ENCODE measurements at regions not wholly inside any gene's neighbourhood (a gene's known extent, or its start where the extent isn't known, plus 50 kb on each side); places are given as distances from the start of the nearest gene placed in this dataset.

GRCh38 chr1:175887521-175887920, 144.1 kb upstream of the TNR start:
- H3K9me3 ChIP-seq (ENCODE audit: insufficient read depth, low read length), result no peaks in the 10 kb centered on the region
- H3K4me3 ChIP-seq (ENCODE audit: low read length), result no peak overlapping the region
- no peak overlapping the region for H3K9ac ChIP-seq (ENCODE audit: low read length)
- no peaks in the 10 kb centered on the region for H3K36me3 ChIP-seq (replicated peaks; ENCODE audit: low read depth, low read length)
- no peaks in the 10 kb centered on the region for H3K4me1 ChIP-seq (ENCODE audit: low read length)
- no peak overlapping the region for H2AFZ ChIP-seq (ENCODE audit: low read depth, low read length)
- H3K27ac ChIP-seq (ENCODE audit: low read length), result no peak overlapping the region
- no peaks in the 10 kb centered on the region for H3K79me2 ChIP-seq (ENCODE audit: low read length)
- H3K4me2 ChIP-seq (ENCODE audit: low read length), result no peak overlapping the region
- TF ChIP-seq CTCF (IDR thresholded peaks at IDR 0.05; ENCODE audit: low read depth, low read length) (no peak), EZH2phosphoT487 (IDR thresholded peaks at IDR 0.05; ENCODE audit: low read depth) (no peak)
- H4K20me1 ChIP-seq (ENCODE audit: insufficient read depth, low read length), result no peaks in the 10 kb centered on the region; the same call in 1 of the 2 replicates
- no peaks in the 10 kb centered on the region for H3K27me3 ChIP-seq (ENCODE audit: low read depth, low read length)

DNA sequence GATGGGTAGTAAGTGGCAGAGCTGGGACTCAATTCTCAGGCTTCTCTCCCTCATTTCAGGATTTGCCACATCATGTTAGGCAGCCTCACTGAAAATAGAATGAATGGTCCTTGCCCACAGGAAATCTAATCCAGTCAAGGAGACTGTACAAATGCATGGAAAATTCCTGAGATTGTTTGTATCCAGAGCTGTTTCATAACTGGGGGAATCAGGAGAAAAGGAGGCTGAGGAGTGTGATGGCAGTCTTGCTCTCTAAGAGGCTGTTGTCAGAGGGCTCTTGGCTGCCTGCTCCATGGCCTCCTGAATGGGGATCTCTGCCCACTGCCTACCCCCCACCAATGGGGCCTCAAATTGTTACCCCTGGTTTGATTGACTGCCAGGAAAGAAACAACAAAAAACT, 141.9 kb upstream of the TNR start:
- no peak overlapping the region for H3K27ac ChIP-seq (ENCODE audit: low read length)
- no peaks in the 10 kb centered on the region for H4K20me1 ChIP-seq (ENCODE audit: insufficient read depth, low read length)
- H3K4me1 ChIP-seq (ENCODE audit: low read length), result no peaks in the 10 kb centered on the region
- H3K36me3 ChIP-seq (replicated peaks; ENCODE audit: low read depth, low read length), result no peaks in the 10 kb centered on the region
- no peak overlapping the region for H3K4me3 ChIP-seq (ENCODE audit: low read length)
- no peaks in the 10 kb centered on the region for H3K9me3 ChIP-seq (ENCODE audit: insufficient read depth, low read length)
- no peak overlapping the region for H3K4me2 ChIP-seq (ENCODE audit: low read length)
- H3K79me2 ChIP-seq (ENCODE audit: low read length), result no peaks in the 10 kb centered on the region
- H3K27me3 ChIP-seq (ENCODE audit: low read depth, low read length), result no peaks in the 10 kb centered on the region
- no peak overlapping the region for H3K9ac ChIP-seq (ENCODE audit: low read length)
- TF ChIP-seq CTCF (IDR thresholded peaks at IDR 0.05; ENCODE audit: low read depth, low read length) (no peak), EZH2phosphoT487 (IDR thresholded peaks at IDR 0.05; ENCODE audit: low read depth) (no peak)
- H2AFZ ChIP-seq (ENCODE audit: low read depth, low read length), result no peak overlapping the region

- H3K79me2 ChIP-seq (ENCODE audit: low read length), result no peaks in the 10 kb centered on the region
- H3K4me3 ChIP-seq (ENCODE audit: low read length), result no peak overlapping the region
- no peak overlapping the region for H3K27ac ChIP-seq (ENCODE audit: low read length)
- H3K36me3 ChIP-seq (replicated peaks; ENCODE audit: low read depth, low read length), result no peaks in the 10 kb centered on the region
- no peak overlapping the region for H2AFZ ChIP-seq (ENCODE audit: low read depth, low read length)
- TF ChIP-seq CTCF (IDR thresholded peaks at IDR 0.05; ENCODE audit: low read depth, low read length) (no peak), EZH2phosphoT487 (IDR thresholded peaks at IDR 0.05; ENCODE audit: low read depth) (no peak)
- no peaks in the 10 kb centered on the region for H3K4me1 ChIP-seq (ENCODE audit: low read length)
- H4K20me1 ChIP-seq (ENCODE audit: insufficient read depth, low read length), result no peaks in the 10 kb centered on the region
- H3K27me3 ChIP-seq (ENCODE audit: low read depth, low read length), result no peaks in the 10 kb centered on the region
- no peak overlapping the region for H3K9ac ChIP-seq (ENCODE audit: low read length)
- H3K4me2 ChIP-seq (ENCODE audit: low read length), result no peak overlapping the region
- H3K9me3 ChIP-seq (ENCODE audit: insufficient read depth, low read length), result no peaks in the 10 kb centered on the region
These were observed 141.0 kb upstream of the TNR start for GRCh38 chr1:175884369-175884768.

DNA sequence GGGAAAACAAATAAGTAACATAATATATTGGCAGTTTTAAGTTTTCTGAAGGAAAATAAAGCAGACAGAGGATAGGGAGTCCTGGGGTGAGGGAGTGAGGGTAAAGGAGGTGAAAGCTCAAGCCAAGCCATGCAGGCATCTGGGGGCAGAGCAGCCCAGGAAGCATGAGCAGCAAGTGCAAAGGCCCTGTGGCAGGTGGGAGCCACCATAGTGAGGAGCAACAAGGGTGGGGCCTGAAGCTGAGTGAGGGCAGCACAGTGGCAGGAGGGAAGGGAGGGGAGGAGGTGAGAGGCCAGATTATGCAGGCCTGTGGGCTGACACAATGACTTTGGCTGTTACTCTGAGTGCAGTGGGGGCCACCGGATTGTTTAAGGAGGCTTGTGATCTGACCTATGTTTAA, 138.8 kb upstream of the TNR start:
- no peaks in the 10 kb centered on the region for H4K20me1 ChIP-seq (ENCODE audit: insufficient read depth, low read length)
- H3K4me1 ChIP-seq (ENCODE audit: low read length), result no peaks in the 10 kb centered on the region
- H3K9ac ChIP-seq (ENCODE audit: low read length), result no peak overlapping the region
- no peaks in the 10 kb centered on the region for H3K36me3 ChIP-seq (replicated peaks; ENCODE audit: low read depth, low read length)
- H3K4me2 ChIP-seq (ENCODE audit: low read length), result no peak overlapping the region
- no peak overlapping the region for H3K4me3 ChIP-seq (ENCODE audit: low read length)
- TF ChIP-seq EZH2phosphoT487 (IDR thresholded peaks at IDR 0.05; ENCODE audit: low read depth) (no peak), CTCF (IDR thresholded peaks at IDR 0.05; ENCODE audit: low read depth, low read length) (no peak)
- H3K9me3 ChIP-seq (ENCODE audit: insufficient read depth, low read length), result no peaks in the 10 kb centered on the region
- no peak overlapping the region for H2AFZ ChIP-seq (ENCODE audit: low read depth, low read length)
- no peaks in the 10 kb centered on the region for H3K27me3 ChIP-seq (ENCODE audit: low read depth, low read length)
- H3K27ac ChIP-seq (ENCODE audit: low read length), result no peak overlapping the region
- H3K79me2 ChIP-seq (ENCODE audit: low read length), result no peaks in the 10 kb centered on the region
